ENCODE measurements at regions not wholly inside any gene's neighbourhood (a gene's known extent, or its start where the extent isn't known, plus 50 kb on each side); places are given as distances from the start of the nearest gene placed in this dataset.

DNA sequence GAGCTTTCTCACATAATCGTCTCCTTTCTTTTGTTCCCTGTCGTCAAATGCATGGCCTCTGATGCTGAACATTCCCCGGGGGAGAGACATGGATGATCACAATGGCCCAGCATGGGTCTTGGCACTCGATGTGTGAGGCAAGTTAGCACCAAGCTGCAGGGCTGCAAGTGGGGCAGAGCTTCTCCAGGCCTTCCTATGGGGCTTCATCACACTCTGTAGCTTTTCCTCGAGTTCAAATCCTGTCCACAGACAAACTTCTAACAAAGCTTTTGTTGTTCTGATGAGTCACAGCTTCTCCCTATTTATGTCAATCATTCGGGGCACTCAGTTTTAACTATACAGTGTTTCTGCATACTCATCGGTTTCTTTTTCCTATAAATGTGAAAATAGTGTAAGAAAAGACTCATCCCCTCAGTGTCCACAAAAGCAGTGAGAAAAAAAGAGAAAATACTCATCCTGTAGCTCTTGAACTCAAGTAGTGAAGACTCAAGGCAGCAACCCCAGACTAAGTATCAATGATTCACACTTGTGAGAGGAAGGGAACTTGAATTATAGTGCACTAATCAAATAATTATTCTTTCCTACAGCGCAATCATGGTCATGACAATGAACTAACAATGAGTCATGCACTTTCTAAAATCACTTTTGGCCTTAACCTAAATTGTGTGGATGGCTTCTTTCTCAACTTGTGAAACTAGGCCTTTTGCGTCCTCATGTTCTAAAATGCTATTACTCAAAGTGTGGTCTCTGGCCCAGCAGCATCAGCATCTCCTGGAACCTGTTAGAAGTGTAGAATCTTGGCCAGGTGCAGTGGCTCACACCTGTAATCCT lies 68.4 kb upstream of the NOX3 start:
- no peak for DNase-seq (ENCODE audit: low spot score)

DNA sequence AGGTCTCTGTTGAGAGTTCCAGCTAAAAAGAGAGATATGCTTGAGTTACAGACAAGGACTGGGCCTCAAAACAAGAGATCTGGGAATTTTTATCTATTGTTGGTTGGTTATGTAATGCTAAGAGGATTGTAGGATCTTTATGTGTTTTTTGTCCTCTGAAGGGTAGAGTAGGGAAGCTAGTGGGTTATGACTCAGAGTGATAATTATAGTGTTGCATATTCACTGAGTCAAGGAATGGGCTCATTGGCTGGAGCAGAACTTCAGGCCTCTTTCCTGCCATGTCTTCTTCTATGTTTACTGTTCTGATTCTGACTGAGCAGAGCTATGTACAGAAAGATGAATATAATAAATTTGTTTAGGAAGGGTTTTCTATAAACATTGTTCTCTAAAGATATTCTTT lies 66.1 kb upstream of the NOX3 start:
- DNase-seq (ENCODE audit: low spot score): no peak

DNA sequence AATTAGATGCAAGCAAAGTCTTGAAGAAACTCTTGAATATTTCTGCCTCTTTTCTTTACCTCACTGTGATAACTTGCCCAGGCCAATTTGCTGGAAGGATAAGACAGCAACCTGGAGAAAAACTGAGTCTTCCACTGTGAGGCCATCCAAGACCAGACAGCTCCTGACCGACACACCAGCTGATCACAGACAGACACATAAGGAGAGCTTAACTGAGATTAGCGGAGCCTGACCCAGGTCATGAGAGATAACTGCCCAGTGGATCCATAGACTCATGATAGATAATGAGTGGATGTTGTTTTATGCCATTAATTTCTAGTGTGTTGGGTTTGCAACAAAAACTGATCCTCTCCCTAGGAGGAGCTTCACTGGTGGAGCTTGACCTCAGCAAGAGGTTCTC lies 64.4 kb upstream of the NOX3 start:
- no peak for DNase-seq (ENCODE audit: low spot score)

DNA sequence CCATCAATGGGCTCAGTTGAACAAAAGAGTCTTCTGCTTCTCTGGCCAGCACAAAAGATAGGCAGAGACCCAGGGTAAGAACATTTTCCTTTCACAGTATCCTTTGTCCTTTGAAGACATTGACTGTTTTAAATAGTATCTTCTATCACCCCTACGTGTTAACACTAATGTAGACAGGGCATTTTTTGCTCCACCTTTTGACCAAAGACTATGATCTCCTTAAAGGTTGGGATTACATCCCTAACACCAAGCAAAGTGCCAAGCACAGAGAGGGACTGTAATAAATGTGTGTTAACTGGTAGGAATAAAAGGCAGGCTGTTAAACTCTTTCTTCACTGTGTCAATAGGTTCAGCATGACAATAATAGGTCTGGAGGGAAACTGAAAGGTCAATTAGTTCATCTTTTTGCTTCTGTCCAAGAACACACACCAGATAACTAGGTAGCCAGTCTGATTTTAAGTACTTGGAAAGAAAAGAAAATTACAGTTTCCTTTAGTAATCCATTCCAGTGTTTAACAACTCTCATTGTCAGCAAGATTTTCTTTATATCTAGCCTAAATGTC lies 63.6 kb upstream of the NOX3 start:
- no peak for DNase-seq (ENCODE audit: low spot score)

DNA sequence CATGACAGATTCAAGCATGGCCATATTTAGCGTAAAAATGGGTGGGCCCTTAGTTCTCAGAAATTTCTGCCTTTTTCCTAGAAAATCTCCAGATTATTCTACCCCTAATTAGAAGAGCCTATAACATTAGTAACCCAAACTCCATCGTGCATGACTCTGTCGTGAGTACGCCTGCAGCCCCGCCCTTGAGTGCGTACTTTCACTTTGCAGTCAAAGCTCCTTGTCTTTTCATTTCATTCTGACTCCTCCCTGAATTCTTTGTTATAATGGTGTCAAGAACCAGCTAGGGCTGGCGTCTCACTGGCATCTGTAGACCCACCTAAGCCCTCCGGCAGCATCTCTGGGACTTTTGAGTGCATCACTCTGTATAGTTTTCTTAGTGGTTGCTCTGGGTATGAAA lies 61.7 kb upstream of the NOX3 start:
- DNase-seq (ENCODE audit: low spot score): no peak

DNA sequence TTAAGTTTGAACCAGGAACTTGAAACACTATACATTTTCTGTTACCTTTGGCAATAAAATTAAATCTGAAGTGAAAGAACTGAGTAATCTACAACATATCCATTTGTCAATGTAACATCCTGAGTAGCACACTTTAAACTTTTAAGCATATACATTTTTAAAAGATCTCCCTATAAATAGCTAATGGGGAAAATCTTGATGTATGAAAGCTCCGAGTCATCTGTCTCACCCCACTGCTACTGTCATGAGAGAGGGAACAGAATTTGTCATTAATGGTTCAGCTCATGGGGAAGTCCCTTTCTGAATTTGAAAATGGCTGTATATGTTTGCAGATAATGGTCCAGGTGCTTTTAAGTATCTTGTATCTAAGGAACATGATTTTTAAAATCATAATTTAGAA lies 55.2 kb upstream of the NOX3 start:
- DNase-seq (ENCODE audit: low spot score): no peak

DNA sequence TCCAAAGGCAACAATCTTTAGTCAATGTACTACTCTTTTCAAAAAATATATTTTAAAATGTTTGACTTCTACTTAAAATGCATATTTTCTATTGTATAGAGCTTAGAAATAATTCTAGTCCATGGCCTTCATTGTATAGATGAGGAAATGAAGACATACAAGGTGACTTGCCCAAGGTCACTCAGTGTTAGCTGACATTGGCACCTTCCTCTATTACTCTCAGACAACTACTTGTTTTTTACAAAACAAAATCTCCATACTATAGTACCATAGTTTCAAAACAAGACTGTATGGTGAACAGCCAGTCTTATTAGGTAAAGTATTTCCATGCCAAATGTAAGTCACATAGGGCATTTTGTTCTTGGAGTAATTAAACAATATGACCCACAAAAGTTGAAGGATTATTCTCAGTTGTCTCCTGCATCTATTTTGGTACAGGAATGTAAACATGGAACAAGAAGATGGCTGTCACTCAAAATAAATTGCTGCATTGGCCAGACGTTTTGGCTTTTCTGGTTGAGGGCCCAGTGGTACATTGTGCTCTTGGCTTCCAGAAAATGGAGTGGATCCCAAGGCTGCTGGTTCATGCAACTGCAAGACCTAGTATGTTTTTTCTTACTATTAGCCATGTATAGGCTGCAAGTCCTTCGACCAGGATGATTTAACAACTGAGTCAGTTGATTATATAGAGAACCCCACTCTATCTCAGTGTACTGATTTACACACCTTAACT lies 54.3 kb upstream of the NOX3 start:
- no peak for DNase-seq (ENCODE audit: low spot score)

DNA sequence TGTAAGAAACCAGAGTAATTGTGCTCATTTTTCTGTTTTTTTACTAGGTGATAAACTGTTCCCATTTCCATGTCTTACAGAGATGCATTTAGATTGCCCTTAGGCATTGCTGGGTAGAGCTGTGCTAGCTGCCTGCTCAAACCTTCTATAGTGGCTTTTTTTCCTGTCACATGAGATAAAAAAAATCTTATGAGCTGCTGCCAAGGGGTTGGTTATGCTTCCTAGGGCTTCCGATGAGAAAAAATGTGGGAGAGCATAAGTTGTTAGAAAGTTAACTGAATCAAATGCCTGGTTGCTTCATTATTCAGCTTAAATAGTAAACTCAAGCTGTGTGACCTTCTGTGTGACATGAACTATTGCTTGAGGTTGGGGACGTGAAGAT lies 50.0 kb upstream of the NOX3 start:
- no peak for DNase-seq (ENCODE audit: low spot score)
